Peyer's patch (tissue), 4 donors: ENCODE measurements at regions not wholly inside any gene's neighbourhood (a gene's known extent, or its start where the extent isn't known, plus 50 kb on each side); places are given as distances from the start of the nearest gene placed in this dataset.

ENCODE experiments used
- DNase-seq, 3 donors: peaks; one replicate each; pipeline ENCODE4 v3.0.0-alpha.2; 2017 to 2019
- H3K27ac ChIP-seq, 4 donors: fragments of 200-600 bp; sonication (generic); one replicate each; pipeline ENCODE4 v1.5.1; 2016 to 2019
- H3K27me3 ChIP-seq, 2 donors: fragments of 200-600 bp; sonication (generic); one replicate each; pipeline ENCODE4 v1.5.1; 2019
- H3K36me3 ChIP-seq, 3 donors: fragments of 200-600 bp; sonication (generic); one replicate each; pipeline ENCODE4 v1.5.1; 2016 to 2019
- H3K4me1 ChIP-seq, 4 donors: fragments of 200-600 bp; sonication (generic); one replicate each; pipeline ENCODE4 v1.5.1; 2016 to 2019
- H3K4me3 ChIP-seq, 4 donors: fragments of 200-600 bp; sonication (generic); 1 replicate in 3 of 4; 2 replicates in 1 of 4; pipeline ENCODE4 v1.5.1; 2016 to 2019; ENCODE audit warnings: mild to moderate bottlenecking in 1 of 4
- H3K9me3 ChIP-seq, 4 donors: fragments of 200-600 bp; sonication (generic); one replicate each; pipeline ENCODE4 v1.5.1; 2016 to 2019; ENCODE audit warnings: mild to moderate bottlenecking in 1 of 4
- POLR2A ChIP-seq, 2 donors: fragments of 450-650 bp; IDR thresholded peaks; one replicate each; pipeline ENCODE4 v1.5.1; 2017; ENCODE audit warnings: antibody characterized with exemption in 2 of 2, mild to moderate bottlenecking in 2 of 2, moderate library complexity in 2 of 2
- TF ChIP-seq, protein P1 (sequence below), 6 experiments: fragments of 450-650 bp in 4 of 6; fragments of 200-600 bp in 2 of 6; sonication (generic) in 1 of 6; IDR thresholded peaks; one replicate each; pipeline ENCODE4 v1.5.1; 2017 to 2019; ENCODE audit warnings: antibody characterized with exemption in 6 of 6, mild to moderate bottlenecking in 3 of 6, moderate library complexity in 1 of 6

DNA sequence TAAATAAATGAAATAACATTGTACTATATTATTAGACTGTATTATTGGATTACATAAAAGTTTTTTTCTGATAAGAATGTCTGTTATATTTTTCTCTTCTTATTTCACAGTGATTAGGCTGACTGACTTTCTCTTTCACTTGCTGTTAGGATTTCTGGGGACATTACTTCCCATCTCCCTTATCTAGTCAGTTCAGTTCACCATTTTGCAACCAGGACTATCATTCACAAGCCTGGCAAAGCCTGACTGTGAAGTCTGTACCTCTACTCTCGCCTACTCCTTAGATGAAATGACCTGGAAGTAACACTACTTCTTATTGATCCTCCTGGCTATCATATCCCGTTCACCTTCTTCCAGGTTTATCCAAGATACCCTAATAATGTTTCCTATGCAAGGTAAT, 676.6 kb downstream of the USP25 start:
- no peaks in the 10 kb centered on the region for H3K36me3 ChIP-seq
- H3K4me3 ChIP-seq, result no peak overlapping the region
- no peaks in the 10 kb centered on the region for H3K27me3 ChIP-seq
- no peaks in the 10 kb centered on the region for H3K4me1 ChIP-seq
- peaks cover 0 to 3% (median 0%) of the 10 kb centered on the region in 4 donors for H3K9me3 ChIP-seq
- TF ChIP-seq, protein P1, sequence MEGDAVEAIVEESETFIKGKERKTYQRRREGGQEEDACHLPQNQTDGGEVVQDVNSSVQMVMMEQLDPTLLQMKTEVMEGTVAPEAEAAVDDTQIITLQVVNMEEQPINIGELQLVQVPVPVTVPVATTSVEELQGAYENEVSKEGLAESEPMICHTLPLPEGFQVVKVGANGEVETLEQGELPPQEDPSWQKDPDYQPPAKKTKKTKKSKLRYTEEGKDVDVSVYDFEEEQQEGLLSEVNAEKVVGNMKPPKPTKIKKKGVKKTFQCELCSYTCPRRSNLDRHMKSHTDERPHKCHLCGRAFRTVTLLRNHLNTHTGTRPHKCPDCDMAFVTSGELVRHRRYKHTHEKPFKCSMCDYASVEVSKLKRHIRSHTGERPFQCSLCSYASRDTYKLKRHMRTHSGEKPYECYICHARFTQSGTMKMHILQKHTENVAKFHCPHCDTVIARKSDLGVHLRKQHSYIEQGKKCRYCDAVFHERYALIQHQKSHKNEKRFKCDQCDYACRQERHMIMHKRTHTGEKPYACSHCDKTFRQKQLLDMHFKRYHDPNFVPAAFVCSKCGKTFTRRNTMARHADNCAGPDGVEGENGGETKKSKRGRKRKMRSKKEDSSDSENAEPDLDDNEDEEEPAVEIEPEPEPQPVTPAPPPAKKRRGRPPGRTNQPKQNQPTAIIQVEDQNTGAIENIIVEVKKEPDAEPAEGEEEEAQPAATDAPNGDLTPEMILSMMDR (IDR thresholded peaks at IDR 0.05), result no peak
- TF ChIP-seq POLR2A (IDR thresholded peaks at IDR 0.05), result no peak
- DNase-seq, result no peak
- no peak overlapping the region for H3K27ac ChIP-seq

DNA sequence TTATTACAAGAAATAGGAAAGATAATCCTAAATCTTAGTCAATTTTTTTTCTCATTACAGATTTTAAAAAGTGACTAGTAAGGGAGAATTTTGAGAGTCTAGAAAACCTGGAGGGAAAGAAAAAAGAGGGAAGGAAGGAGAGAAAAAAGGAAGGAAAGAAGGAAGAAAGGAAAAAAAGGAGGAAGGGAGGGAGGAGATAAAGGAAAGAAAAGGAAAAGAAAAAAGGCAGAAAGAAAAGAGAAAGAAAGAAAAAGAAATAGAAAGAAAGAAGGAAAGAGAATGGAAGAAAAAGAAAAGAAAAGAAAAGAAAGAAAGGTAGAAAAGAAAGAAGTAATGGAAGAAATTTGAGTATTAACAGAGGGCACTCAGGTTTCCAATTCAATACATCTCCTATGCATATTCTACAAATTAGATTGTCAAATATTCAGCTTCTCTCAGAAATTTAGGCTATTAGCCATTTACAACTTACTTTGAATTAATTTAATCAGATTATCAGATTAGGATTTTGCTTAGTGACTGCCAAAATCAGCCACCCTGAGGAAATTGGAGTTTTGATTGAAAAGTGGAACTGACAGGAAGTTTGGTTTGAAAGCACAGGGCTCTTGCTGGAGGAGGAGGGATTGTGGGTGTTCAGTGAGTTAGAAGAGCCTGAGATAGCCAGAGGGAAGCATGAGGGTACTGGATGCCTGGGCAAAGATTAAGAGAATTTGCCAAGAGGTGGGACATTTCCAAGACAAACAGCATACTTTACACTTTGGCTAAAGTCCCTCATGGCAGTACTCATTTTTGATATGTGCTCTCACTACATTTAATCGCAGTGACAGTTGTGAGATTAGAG, 677.8 kb downstream of the USP25 start:
- DNase-seq, result no peak
- H3K27ac ChIP-seq, result no peak overlapping the region
- TF ChIP-seq POLR2A (IDR thresholded peaks at IDR 0.05), result no peak
- TF ChIP-seq, protein P1 (IDR thresholded peaks at IDR 0.05), result no peak
- H3K27me3 ChIP-seq, result no peaks in the 10 kb centered on the region
- no peaks in the 10 kb centered on the region for H3K9me3 ChIP-seq
- H3K4me3 ChIP-seq, result no peak overlapping the region
- no peaks in the 10 kb centered on the region for H3K4me1 ChIP-seq
- no peaks in the 10 kb centered on the region for H3K36me3 ChIP-seq

DNA sequence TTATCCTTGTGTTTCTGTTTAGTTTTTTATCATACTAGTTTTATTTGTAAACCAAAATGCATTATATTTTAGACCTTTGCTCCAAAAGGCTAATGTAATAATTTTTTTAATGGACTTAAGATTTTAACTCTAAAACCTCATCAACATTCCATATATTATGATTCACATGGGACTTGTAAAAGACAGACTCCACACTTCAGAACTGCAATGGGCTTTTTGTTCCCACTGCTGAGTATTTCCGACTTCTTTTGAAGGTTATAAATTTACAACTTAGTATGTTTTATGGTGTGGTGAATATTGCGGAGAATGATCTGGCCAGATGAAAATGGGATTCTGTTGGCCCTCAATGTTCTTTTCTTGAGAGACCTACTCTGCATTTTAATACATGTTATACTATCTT, 678.5 kb downstream of the USP25 start:
- DNase-seq, result no peak
- no peak overlapping the region for H3K4me3 ChIP-seq
- no peaks in the 10 kb centered on the region for H3K27me3 ChIP-seq
- H3K4me1 ChIP-seq, result no peaks in the 10 kb centered on the region
- no peaks in the 10 kb centered on the region for H3K36me3 ChIP-seq
- no peak overlapping the region for H3K27ac ChIP-seq
- TF ChIP-seq POLR2A (IDR thresholded peaks at IDR 0.05), result no peak
- TF ChIP-seq, protein P1 (IDR thresholded peaks at IDR 0.05), result no peak
- H3K9me3 ChIP-seq, result no peaks in the 10 kb centered on the region

DNA sequence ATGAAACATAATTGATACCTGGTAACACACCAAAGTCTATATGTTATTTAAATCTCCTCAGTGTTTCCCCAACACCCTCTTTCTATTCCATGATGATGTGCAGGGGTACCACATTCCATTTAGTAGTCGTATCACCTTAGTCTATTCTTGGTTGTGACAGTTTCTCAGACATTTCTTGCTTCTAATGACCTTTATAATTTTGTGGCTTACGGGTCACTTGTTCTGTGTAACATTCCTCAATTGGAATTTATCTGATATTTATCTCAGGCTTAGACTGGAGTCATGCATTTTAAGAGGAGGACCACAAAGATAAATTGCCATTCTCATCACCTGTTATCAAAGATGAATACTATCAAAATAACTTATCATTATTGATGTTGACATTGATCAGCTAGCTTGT, 679.6 kb downstream of the USP25 start:
- Histone ChIP-seq H3K4me1 (no peaks in the 10 kb centered on the region), H3K9me3 (no peaks in the 10 kb centered on the region), H3K27me3 (no peaks in the 10 kb centered on the region), H3K4me3 (no peak overlapping the region), H3K36me3 (no peaks in the 10 kb centered on the region), H3K27ac (no peak overlapping the region)
- no peak for DNase-seq
- no peak for TF ChIP-seq POLR2A (IDR thresholded peaks at IDR 0.05)
- TF ChIP-seq, protein P1 (IDR thresholded peaks at IDR 0.05), result no peak

DNA sequence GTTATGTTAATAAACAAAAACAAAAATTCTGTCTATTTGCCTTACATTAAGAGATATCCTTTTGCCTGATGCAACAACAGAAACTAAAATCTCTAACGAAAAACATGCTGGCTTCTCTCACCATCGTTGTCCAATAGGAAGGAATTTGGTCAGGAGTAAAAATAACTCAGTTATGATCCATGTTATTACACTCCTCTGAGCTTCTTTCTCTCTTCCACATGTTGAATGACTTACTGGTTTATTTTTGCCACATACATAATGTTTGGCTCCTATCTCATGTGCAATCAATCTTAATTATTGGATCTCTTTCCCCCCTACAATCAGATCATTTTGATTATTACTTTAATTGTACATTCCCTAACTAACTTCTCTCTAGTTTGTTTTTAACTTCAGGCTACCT, 688.4 kb downstream of the USP25 start:
- Histone ChIP-seq H3K9me3 (no peaks in the 10 kb centered on the region), H3K4me1 (no peaks in the 10 kb centered on the region), H3K27me3 (no peaks in the 10 kb centered on the region), H3K36me3 (no peaks in the 10 kb centered on the region), H3K27ac (peak overlapping the region in 1 of 4 donors; percentile 29), H3K4me3 (no peak overlapping the region)
- DNase-seq, result no peak
- TF ChIP-seq POLR2A (IDR thresholded peaks at IDR 0.05), result no peak
- TF ChIP-seq, protein P1 (IDR thresholded peaks at IDR 0.05), result no peak
